PFSK-1 (cell line): ENCODE measurements at regions not wholly inside any gene's neighbourhood (a gene's known extent, or its start where the extent isn't known, plus 50 kb on each side); places are given as distances from the start of the nearest gene placed in this dataset.

Experiments used
- FOXP2 ChIP-seq: optimal IDR thresholded peaks from 2 replicates; pipeline ENCODE3; 2011; ENCODE audit warnings: borderline replicate concordance, control low read depth, inconsistent platforms; ENCODE audit not compliant: insufficient read depth; ENCODE audit errors: extremely low read length, extremely low read depth
- POLR2AphosphoS5 ChIP-seq: IDR thresholded peaks from 2 replicates; pipeline ENCODE4 v1.6.1; 2012; ENCODE audit warnings: low read depth, mild to moderate bottlenecking, control low read depth, low read length, moderate library complexity
- REST ChIP-seq, 2 experiments: IDR thresholded peaks; 2 replicates each; pipeline versions ENCODE4 v1.6.1 to v1.8.0; 2011 to 2012; ENCODE audit warnings: low read depth in 2 of 2, low read length in 2 of 2, control low read depth in 1 of 2, inconsistent platforms in 1 of 2, mild to moderate bottlenecking in 1 of 2, moderate library complexity in 1 of 2; ENCODE audit not compliant: insufficient read depth in 1 of 2
- SIN3A ChIP-seq: IDR thresholded peaks from 2 replicates; pipeline ENCODE4 v1.6.1; 2012; ENCODE audit warnings: mild to moderate bottlenecking, low read length, moderate library complexity, borderline replicate concordance; ENCODE audit not compliant: insufficient read depth
- TAF1 ChIP-seq: IDR thresholded peaks from 2 replicates; pipeline ENCODE4 v1.6.1; 2012; ENCODE audit warnings: low read length, control low read depth, borderline replicate concordance; ENCODE audit not compliant: insufficient read depth

DNA sequence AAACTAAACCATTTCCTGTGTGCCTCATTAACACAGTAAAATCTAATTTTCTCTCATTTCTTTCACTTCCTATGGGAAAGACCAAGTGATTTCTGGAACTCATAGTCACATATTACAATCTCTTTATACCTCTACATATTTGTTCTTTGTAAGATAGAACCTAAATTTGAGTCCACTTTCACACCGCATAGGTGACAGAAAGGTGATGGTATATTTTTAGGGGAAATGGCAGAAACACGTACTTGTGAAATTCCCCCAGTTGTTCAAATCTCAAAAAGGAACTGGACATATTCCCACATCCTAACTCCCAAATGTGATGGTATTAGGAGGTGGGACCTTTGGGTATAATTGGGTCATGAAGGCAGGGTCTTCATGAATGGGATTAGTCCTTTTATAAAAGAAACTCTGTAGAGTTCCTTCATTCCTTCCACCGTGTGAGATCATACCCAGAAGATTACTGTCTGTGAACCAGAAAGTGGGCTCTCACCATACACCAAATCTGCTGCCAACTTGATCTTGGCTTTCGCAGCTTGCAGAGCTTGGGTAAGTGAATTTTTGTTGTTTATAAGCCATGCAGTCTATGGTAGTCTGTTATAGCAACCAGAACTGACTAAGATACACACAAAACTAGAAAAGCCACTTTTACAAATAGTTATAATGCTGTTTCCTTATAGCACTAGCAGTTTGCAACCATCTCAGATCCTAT lies 542.1 kb downstream of the DSC3 start:
- TF ChIP-seq POLR2AphosphoS5: no peak
- no peak for TF ChIP-seq SIN3A
- TF ChIP-seq TAF1: no peak
- TF ChIP-seq REST (IDR thresholded peaks at IDR 0.05; ENCODE audit: insufficient read depth in 1 of 2, low read depth in 2 of 2, low read length in 2 of 2): no peak
- no peak for TF ChIP-seq FOXP2
